Glutamatergic neuron (in vitro differentiated cells): ENCODE measurements at regions not wholly inside any gene's neighbourhood (a gene's known extent, or its start where the extent isn't known, plus 50 kb on each side); places are given as distances from the start of the nearest gene placed in this dataset.

Source experiments
- DNase-seq: peaks from one replicate; pipeline ENCODE4 v3.0.0; 2022
- H3K27ac Mint-ChIP-seq: one replicate; pipeline ENCODE4 v1.8.0; 2020; ENCODE audit warnings: mild to moderate bottlenecking, mixed read lengths, inconsistent platforms; ENCODE audit not compliant: unreplicated experiment
- H3K27me3 Mint-ChIP-seq: one replicate; pipeline ENCODE4 v1.8.0; 2020; ENCODE audit warnings: mild to moderate bottlenecking, moderate library complexity, mixed read lengths, inconsistent platforms; ENCODE audit not compliant: unreplicated experiment
- H3K36me3 Mint-ChIP-seq: one replicate; pipeline ENCODE4 v1.8.0; 2020; ENCODE audit warnings: mild to moderate bottlenecking, mixed read lengths, inconsistent platforms; ENCODE audit not compliant: unreplicated experiment
- H3K4me1 Mint-ChIP-seq: one replicate; pipeline ENCODE4 v1.8.0; 2020; ENCODE audit warnings: mild to moderate bottlenecking, low read depth, mixed read lengths, inconsistent platforms; ENCODE audit not compliant: unreplicated experiment
- H3K4me3 Mint-ChIP-seq: one replicate; pipeline ENCODE4 v1.8.0; 2020; ENCODE audit warnings: mild to moderate bottlenecking, mixed read lengths, inconsistent platforms; ENCODE audit not compliant: unreplicated experiment
- H3K9me3 Mint-ChIP-seq: one replicate; pipeline ENCODE4 v1.8.0; 2020; ENCODE audit warnings: mild to moderate bottlenecking, moderate library complexity, mixed read lengths, inconsistent platforms; ENCODE audit not compliant: unreplicated experiment
- CTCF ChIP-seq: fragments of 200-600 bp; sonication (generic); IDR thresholded peaks from one replicate; pipeline ENCODE4 v1.5.0; 2021; ENCODE audit not compliant: partially characterized antibody, unreplicated experiment

GRCh38 chr4:38497121-38497520 lies 166.9 kb upstream of the KLF3 start:
- no peaks in the 10 kb centered on the region for H3K36me3 Mint-ChIP-seq
- no peak for TF ChIP-seq CTCF
- H3K4me3 Mint-ChIP-seq = no peak overlapping the region
- H3K9me3 Mint-ChIP-seq = no peaks in the 10 kb centered on the region
- H3K27me3 Mint-ChIP-seq = peaks cover 3% of the 10 kb centered on the region
- DNase-seq = no peak
- H3K4me1 Mint-ChIP-seq = no peaks in the 10 kb centered on the region
- H3K27ac Mint-ChIP-seq = no peak overlapping the region

GRCh38 chr4:38499101-38499500 lies 164.9 kb upstream of the KLF3 start:
- H3K4me1 Mint-ChIP-seq = no peaks in the 10 kb centered on the region

GRCh38 chr4:38500433-38500832 lies 163.6 kb upstream of the KLF3 start:
- Mint-ChIP-seq H3K4me1 (no peaks in the 10 kb centered on the region), H3K36me3 (no peaks in the 10 kb centered on the region), H3K4me3 (no peak overlapping the region), H3K27me3 (peaks cover 3% of the 10 kb centered on the region), H3K9me3 (no peaks in the 10 kb centered on the region), H3K27ac (no peak overlapping the region)
- TF ChIP-seq CTCF = no peak
- no peak for DNase-seq

More at GRCh38 chr4:38499101-38499500, 164.9 kb upstream of the KLF3 start:
- H3K36me3 Mint-ChIP-seq = no peaks in the 10 kb centered on the region
- peaks cover 3% of the 10 kb centered on the region for H3K27me3 Mint-ChIP-seq
- no peak for TF ChIP-seq CTCF
- DNase-seq = no peak
- H3K9me3 Mint-ChIP-seq = no peaks in the 10 kb centered on the region
- H3K4me3 Mint-ChIP-seq = no peak overlapping the region
- H3K27ac Mint-ChIP-seq = no peak overlapping the region

- Mint-ChIP-seq H3K36me3 (no peaks in the 10 kb centered on the region), H3K9me3 (no peaks in the 10 kb centered on the region), H3K27ac (no peak overlapping the region), H3K4me3 (no peak overlapping the region), H3K27me3 (peaks cover 3% of the 10 kb centered on the region), H3K4me1 (no peaks in the 10 kb centered on the region)
- TF ChIP-seq CTCF = no peak
- no peak for DNase-seq
Observed at GRCh38 chr4:38501698-38502097, 162.3 kb upstream of the KLF3 start.

GRCh38 chr4:38503689-38504395 lies 160.2 kb upstream of the KLF3 start:
- peaks cover 3% of the 10 kb centered on the region for H3K27me3 Mint-ChIP-seq
- H3K36me3 Mint-ChIP-seq = no peaks in the 10 kb centered on the region
- DNase-seq = no peak
- H3K27ac Mint-ChIP-seq = no peak overlapping the region
- H3K4me1 Mint-ChIP-seq = no peaks in the 10 kb centered on the region
- no peak for TF ChIP-seq CTCF
- no peak overlapping the region for H3K4me3 Mint-ChIP-seq
- no peaks in the 10 kb centered on the region for H3K9me3 Mint-ChIP-seq
